ENCODE measurements at regions not wholly inside any gene's neighbourhood (a gene's known extent, or its start where the extent isn't known, plus 50 kb on each side); places are given as distances from the start of the nearest gene placed in this dataset.

GRCh38 chr13:50274181-50274580 is 258.9 kb downstream of the KCNRG start:
- no peak for TF ChIP-seq POLR2A (IDR thresholded peaks at IDR 0.05)
- TF ChIP-seq, protein P1, sequence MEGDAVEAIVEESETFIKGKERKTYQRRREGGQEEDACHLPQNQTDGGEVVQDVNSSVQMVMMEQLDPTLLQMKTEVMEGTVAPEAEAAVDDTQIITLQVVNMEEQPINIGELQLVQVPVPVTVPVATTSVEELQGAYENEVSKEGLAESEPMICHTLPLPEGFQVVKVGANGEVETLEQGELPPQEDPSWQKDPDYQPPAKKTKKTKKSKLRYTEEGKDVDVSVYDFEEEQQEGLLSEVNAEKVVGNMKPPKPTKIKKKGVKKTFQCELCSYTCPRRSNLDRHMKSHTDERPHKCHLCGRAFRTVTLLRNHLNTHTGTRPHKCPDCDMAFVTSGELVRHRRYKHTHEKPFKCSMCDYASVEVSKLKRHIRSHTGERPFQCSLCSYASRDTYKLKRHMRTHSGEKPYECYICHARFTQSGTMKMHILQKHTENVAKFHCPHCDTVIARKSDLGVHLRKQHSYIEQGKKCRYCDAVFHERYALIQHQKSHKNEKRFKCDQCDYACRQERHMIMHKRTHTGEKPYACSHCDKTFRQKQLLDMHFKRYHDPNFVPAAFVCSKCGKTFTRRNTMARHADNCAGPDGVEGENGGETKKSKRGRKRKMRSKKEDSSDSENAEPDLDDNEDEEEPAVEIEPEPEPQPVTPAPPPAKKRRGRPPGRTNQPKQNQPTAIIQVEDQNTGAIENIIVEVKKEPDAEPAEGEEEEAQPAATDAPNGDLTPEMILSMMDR (IDR thresholded peaks at IDR 0.05), result no peak

Data from heart left ventricle (tissue), 13 donors.